H1 (cell line): ENCODE measurements at regions not wholly inside any gene's neighbourhood (a gene's known extent, or its start where the extent isn't known, plus 50 kb on each side); places are given as distances from the start of the nearest gene placed in this dataset.

Source experiments
- CEBPB ChIP-seq: IDR thresholded peaks from 2 replicates; pipeline ENCODE4 v1.6.1; 2012; ENCODE audit warnings: low read depth, low read length
- CHD2 ChIP-seq: IDR thresholded peaks from 2 replicates; pipeline ENCODE4 v1.6.1; 2012; ENCODE audit warnings: low read length, improper control_type of control experiment
- EZH2 ChIP-seq: fragments of 200-600 bp; sonication (generic); IDR thresholded peaks from 2 replicates; pipeline ENCODE4 v1.7.1; 2012; ENCODE audit warnings: low read depth, mild to moderate bottlenecking, moderate library complexity, low read length, inconsistent platforms; ENCODE audit not compliant: severe bottlenecking
- KDM5A ChIP-seq: fragments of 200-600 bp; IDR thresholded peaks from 2 replicates; pipeline ENCODE4 v1.7.1; 2012; ENCODE audit warnings: mild to moderate bottlenecking, low read length, inconsistent platforms, mixed read lengths
- RAD21 ChIP-seq, 2 experiments: IDR thresholded peaks in 1 of 2; conservative IDR thresholded peaks in 1 of 2; 2 replicates each; pipeline ENCODE4 v1.6.1; 2011; ENCODE audit warnings: low read depth in 2 of 2, low read length in 2 of 2, improper control_type of control experiment in 1 of 2, inconsistent platforms in 1 of 2, mild to moderate bottlenecking in 1 of 2, moderate library complexity in 1 of 2
- RNF2 ChIP-seq: fragments of 200-900, 300-1000 bp; sonication (generic); IDR thresholded peaks from 2 replicates; pipeline ENCODE4 v1.7.1; 2016; ENCODE audit warnings: borderline replicate concordance, low read depth, mild to moderate bottlenecking, antibody characterized with exemption, low read length; ENCODE audit not compliant: poor library complexity, severe bottlenecking; ENCODE audit errors: missing control alignments
- SRF ChIP-seq: IDR thresholded peaks from 2 replicates; pipeline ENCODE4 v1.6.1; 2011; ENCODE audit warnings: mild to moderate bottlenecking, low read depth, low read length, moderate library complexity
- TAF1 ChIP-seq: IDR thresholded peaks from 2 replicates; pipeline ENCODE4 v1.6.1; 2011; ENCODE audit warnings: mild to moderate bottlenecking, low read depth, low read length
- TBP ChIP-seq: IDR thresholded peaks from 2 replicates; pipeline ENCODE4 v1.6.1; 2011; ENCODE audit warnings: low read depth, low read length, improper control_type of control experiment
- TF ChIP-seq, protein P1 (sequence below), 3 experiments: IDR thresholded peaks; 1 replicate in 2 of 3; 2 replicates in 1 of 3; pipeline versions ENCODE4 v1.5.1 to v1.6.1; 2011; ENCODE audit warnings: low read length in 3 of 3, mild to moderate bottlenecking in 3 of 3, inconsistent platforms in 2 of 3, low read depth in 1 of 3, moderate library complexity in 1 of 3; ENCODE audit not compliant: insufficient read depth in 1 of 3; ENCODE audit errors: control extremely low read depth in 1 of 3
- TF ChIP-seq, protein P2 (sequence below): IDR thresholded peaks from 2 replicates; pipeline ENCODE4 v1.6.1; 2012; ENCODE audit warnings: inconsistent platforms
- TF ChIP-seq, protein P3 (sequence below): IDR thresholded peaks from 2 replicates; pipeline ENCODE4 v1.6.1; 2012; ENCODE audit warnings: inconsistent platforms
- TF ChIP-seq, protein P4 (sequence below): IDR thresholded peaks from 2 replicates; pipeline ENCODE4 v1.6.1; 2011; ENCODE audit warnings: low read depth, mild to moderate bottlenecking, low read length; ENCODE audit not compliant: insufficient read depth
- TF ChIP-seq, protein P5 (sequence below): IDR thresholded peaks from 2 replicates; pipeline ENCODE4 v1.6.1; 2011; ENCODE audit warnings: low read length, improper control_type of control experiment

DNA sequence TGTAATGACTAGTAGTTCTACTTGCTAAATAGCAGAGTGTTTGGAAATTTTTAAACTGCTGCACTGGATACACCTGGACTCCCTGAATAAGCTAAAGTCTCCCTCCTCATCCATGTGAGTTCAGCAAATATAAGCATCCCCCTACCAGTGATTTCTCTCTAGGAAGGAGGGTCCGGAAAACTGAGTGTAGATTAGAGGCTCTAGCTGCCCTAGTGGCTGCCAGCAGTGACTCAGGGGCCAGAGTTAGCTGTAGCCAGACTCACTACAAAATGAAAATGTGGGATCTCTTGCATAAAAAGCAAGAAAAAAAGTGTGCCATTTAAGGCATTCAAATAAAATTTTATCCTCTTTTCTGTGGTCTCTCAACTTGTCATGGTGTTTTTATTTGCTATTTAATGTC lies 485.0 kb upstream of the ATP11B start:
- TF ChIP-seq, protein P1, sequence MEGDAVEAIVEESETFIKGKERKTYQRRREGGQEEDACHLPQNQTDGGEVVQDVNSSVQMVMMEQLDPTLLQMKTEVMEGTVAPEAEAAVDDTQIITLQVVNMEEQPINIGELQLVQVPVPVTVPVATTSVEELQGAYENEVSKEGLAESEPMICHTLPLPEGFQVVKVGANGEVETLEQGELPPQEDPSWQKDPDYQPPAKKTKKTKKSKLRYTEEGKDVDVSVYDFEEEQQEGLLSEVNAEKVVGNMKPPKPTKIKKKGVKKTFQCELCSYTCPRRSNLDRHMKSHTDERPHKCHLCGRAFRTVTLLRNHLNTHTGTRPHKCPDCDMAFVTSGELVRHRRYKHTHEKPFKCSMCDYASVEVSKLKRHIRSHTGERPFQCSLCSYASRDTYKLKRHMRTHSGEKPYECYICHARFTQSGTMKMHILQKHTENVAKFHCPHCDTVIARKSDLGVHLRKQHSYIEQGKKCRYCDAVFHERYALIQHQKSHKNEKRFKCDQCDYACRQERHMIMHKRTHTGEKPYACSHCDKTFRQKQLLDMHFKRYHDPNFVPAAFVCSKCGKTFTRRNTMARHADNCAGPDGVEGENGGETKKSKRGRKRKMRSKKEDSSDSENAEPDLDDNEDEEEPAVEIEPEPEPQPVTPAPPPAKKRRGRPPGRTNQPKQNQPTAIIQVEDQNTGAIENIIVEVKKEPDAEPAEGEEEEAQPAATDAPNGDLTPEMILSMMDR (IDR thresholded peaks at IDR 0.05; ENCODE audit: control extremely low read depth in 1 of 3, insufficient read depth in 1 of 3, low read depth in 1 of 3, low read length in 3 of 3), result no peak
- no peak for TF ChIP-seq CEBPB
- TF ChIP-seq, protein P2, sequence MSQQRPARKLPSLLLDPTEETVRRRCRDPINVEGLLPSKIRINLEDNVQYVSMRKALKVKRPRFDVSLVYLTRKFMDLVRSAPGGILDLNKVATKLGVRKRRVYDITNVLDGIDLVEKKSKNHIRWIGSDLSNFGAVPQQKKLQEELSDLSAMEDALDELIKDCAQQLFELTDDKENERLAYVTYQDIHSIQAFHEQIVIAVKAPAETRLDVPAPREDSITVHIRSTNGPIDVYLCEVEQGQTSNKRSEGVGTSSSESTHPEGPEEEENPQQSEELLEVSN, result no peak
- no peak for TF ChIP-seq TAF1
- TF ChIP-seq SRF, result no peak
- TF ChIP-seq, protein P3, sequence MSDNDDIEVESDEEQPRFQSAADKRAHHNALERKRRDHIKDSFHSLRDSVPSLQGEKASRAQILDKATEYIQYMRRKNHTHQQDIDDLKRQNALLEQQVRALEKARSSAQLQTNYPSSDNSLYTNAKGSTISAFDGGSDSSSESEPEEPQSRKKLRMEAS, result no peak
- no peak for TF ChIP-seq EZH2
- no peak for TF ChIP-seq TBP
- TF ChIP-seq KDM5A, result no peak
- TF ChIP-seq, protein P4, sequence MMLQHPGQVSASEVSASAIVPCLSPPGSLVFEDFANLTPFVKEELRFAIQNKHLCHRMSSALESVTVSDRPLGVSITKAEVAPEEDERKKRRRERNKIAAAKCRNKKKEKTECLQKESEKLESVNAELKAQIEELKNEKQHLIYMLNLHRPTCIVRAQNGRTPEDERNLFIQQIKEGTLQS, result no peak
- no peak for TF ChIP-seq RNF2
- TF ChIP-seq RAD21 (IDR thresholded peaks at IDR 0.05 in 1 of 2, conservative IDR thresholded peaks at IDR 0.05 in 1 of 2; ENCODE audit: low read depth in 2 of 2, low read length in 2 of 2), result no peak
- TF ChIP-seq, protein P5, sequence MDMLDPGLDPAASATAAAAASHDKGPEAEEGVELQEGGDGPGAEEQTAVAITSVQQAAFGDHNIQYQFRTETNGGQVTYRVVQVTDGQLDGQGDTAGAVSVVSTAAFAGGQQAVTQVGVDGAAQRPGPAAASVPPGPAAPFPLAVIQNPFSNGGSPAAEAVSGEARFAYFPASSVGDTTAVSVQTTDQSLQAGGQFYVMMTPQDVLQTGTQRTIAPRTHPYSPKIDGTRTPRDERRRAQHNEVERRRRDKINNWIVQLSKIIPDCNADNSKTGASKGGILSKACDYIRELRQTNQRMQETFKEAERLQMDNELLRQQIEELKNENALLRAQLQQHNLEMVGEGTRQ, result no peak
- no peak for TF ChIP-seq CHD2
